ENCODE measurements at regions not wholly inside any gene's neighbourhood (a gene's known extent, or its start where the extent isn't known, plus 50 kb on each side); places are given as distances from the start of the nearest gene placed in this dataset.

DNA sequence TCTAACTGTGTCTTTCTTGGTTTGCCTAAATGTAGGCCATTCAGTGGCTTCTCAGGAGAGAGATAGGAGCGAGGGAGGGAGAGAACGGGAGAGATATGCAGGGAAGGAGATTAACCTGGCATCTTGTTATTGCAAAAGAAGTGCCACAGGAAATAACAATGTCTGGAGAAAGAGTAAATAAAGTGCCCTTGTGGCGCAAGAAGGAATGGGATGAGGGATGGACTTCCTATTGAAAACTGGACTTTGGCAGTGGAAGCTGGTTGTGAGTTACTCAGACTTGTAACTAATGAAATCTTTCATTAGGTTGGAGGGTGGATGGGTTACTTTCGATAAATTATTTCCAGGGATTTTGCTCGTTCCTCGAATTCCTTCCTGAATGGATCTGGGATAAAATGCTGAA, 136.1 kb downstream of the LACC1 start:
- TF ChIP-seq CTCF (IDR thresholded peaks at IDR 0.05): no peak
- no peak for TF ChIP-seq POLR2A (IDR thresholded peaks at IDR 0.05)

All from uterus (tissue), 2 donors.